ENCODE measurements at regions not wholly inside any gene's neighbourhood (a gene's known extent, or its start where the extent isn't known, plus 50 kb on each side); places are given as distances from the start of the nearest gene placed in this dataset.

GRCh38 chr2:234298918-234299317 lies 198.0 kb downstream of the ARL4C start:
- TF ChIP-seq, protein P1, sequence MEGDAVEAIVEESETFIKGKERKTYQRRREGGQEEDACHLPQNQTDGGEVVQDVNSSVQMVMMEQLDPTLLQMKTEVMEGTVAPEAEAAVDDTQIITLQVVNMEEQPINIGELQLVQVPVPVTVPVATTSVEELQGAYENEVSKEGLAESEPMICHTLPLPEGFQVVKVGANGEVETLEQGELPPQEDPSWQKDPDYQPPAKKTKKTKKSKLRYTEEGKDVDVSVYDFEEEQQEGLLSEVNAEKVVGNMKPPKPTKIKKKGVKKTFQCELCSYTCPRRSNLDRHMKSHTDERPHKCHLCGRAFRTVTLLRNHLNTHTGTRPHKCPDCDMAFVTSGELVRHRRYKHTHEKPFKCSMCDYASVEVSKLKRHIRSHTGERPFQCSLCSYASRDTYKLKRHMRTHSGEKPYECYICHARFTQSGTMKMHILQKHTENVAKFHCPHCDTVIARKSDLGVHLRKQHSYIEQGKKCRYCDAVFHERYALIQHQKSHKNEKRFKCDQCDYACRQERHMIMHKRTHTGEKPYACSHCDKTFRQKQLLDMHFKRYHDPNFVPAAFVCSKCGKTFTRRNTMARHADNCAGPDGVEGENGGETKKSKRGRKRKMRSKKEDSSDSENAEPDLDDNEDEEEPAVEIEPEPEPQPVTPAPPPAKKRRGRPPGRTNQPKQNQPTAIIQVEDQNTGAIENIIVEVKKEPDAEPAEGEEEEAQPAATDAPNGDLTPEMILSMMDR (conservative IDR thresholded peaks at IDR 0.05; ENCODE audit: low read length) = no peak
- no peak for TF ChIP-seq EZH2phosphoT487 (IDR thresholded peaks at IDR 0.05; ENCODE audit: borderline replicate concordance)

Measured in Loucy (cell line).